ENCODE measurements at regions not wholly inside any gene's neighbourhood (a gene's known extent, or its start where the extent isn't known, plus 50 kb on each side); places are given as distances from the start of the nearest gene placed in this dataset.
A peak's percentile ranks its signal among the peaks of the same experiment; 100 is the strongest.

GRCh38 chr16:65922923-65923322, 443.6 kb upstream of the CDH5 start:
- H3K4me2 ChIP-seq (ENCODE audit: low read depth, low read length) = no peak overlapping the region
- no peak overlapping the region for H3K4me3 ChIP-seq (replicated peaks in 1 of 3; ENCODE audit: insufficient read depth in 1 of 3, low read depth in 2 of 3, low read length in 3 of 3)
- ATAC-seq (no peak; the same call in 2 of the 3 replicates), DNase-seq (ENCODE audit: low spot score) (no peak), FAIRE-seq (no peak)
- no peaks in the 10 kb centered on the region for H3K36me3 ChIP-seq (replicated peaks in 1 of 2; ENCODE audit: control insufficient read depth in 1 of 2, insufficient read depth in 2 of 2, low read length in 2 of 2)
- TF ChIP-seq ZSCAN21 (CRISPR knock-in tag; IDR thresholded peaks at IDR 0.05; ENCODE audit: borderline replicate concordance) (no peak), MED13 (CRISPR knock-in tag; IDR thresholded peaks at IDR 0.05) (no peak)
- WGBS (ENCODE audit: low lambda C conversion rate) = under 1% methylated on average over 4 of the region's 4 CpGs
- no peak overlapping the region for H2AFZ ChIP-seq (ENCODE audit: low read length)
- CTCF ChIA-PET (ENCODE audit: low intra/inter-chr PET ratio, low total read pairs) = no interaction called here
- no peaks in the 10 kb centered on the region for H3K27me3 ChIP-seq (ENCODE audit: control insufficient read depth in 1 of 2, insufficient read depth in 2 of 2, low read length in 2 of 2)
- no peak overlapping the region for H3K27ac ChIP-seq (ENCODE audit: extremely low read length, insufficient read depth, low read length)
- no peaks in the 10 kb centered on the region for H3K79me2 ChIP-seq (ENCODE audit: insufficient read depth, low read length)
- H3K9me3 ChIP-seq (ENCODE audit: low read length) = no peaks in the 10 kb centered on the region
- no peaks in the 10 kb centered on the region for H4K20me1 ChIP-seq (ENCODE audit: insufficient read depth, low read length)
- intact Hi-C loops (cut with micrococcal nuclease; ENCODE audit: unreplicated experiment) (no loop called here), in situ Hi-C loops (cut with HindIII; ENCODE audit: extremely low pct_ligation_motif_present, low pct_unique_long_range_greater_than_20kb) (no loop called here)
- POLR2A ChIA-PET = no interaction called here
- no peaks in the 10 kb centered on the region for H3K4me1 ChIP-seq (ENCODE audit: insufficient read depth, low read length)
- BruUV-seq (replicated peaks) = no TSS peak
- no peak overlapping the region for H3K9ac ChIP-seq (ENCODE audit: insufficient read depth, low read depth, low read length)

GRCh38 chr16:65919986-65920376, 446.5 kb upstream of the CDH5 start:
- no peaks in the 10 kb centered on the region for H3K79me2 ChIP-seq (ENCODE audit: insufficient read depth, low read length)
- ATAC-seq (no peak), DNase-seq (ENCODE audit: low spot score) (no peak), FAIRE-seq (no peak)
- WGBS (ENCODE audit: low lambda C conversion rate) = 36% methylated on average over 6 of the region's 6 CpGs
- H3K36me3 ChIP-seq (replicated peaks in 1 of 2; ENCODE audit: control insufficient read depth in 1 of 2, insufficient read depth in 2 of 2, low read length in 2 of 2) = no peaks in the 10 kb centered on the region
- H3K9me3 ChIP-seq (ENCODE audit: low read length) = no peaks in the 10 kb centered on the region
- ChIA-PET CTCF (ENCODE audit: low intra/inter-chr PET ratio, low total read pairs) (no interaction called here), POLR2A (no interaction called here)
- no peaks in the 10 kb centered on the region for H3K27me3 ChIP-seq (ENCODE audit: control insufficient read depth in 1 of 2, insufficient read depth in 2 of 2, low read length in 2 of 2)
- no peaks in the 10 kb centered on the region for H3K4me1 ChIP-seq (ENCODE audit: insufficient read depth, low read length)
- H4K20me1 ChIP-seq (ENCODE audit: insufficient read depth, low read length) = no peaks in the 10 kb centered on the region
- H3K9ac ChIP-seq (ENCODE audit: insufficient read depth, low read depth, low read length) = no peak overlapping the region
- no peak overlapping the region for H3K27ac ChIP-seq (ENCODE audit: extremely low read length, insufficient read depth, low read length)
- BruUV-seq (replicated peaks) = no TSS peak
- no peak overlapping the region for H2AFZ ChIP-seq (ENCODE audit: low read length)
- in situ Hi-C loops (cut with HindIII; ENCODE audit: extremely low pct_ligation_motif_present, low pct_unique_long_range_greater_than_20kb) (no loop called here), intact Hi-C loops (cut with micrococcal nuclease; ENCODE audit: unreplicated experiment) (no loop called here)
- peak; percentile 64 for TF ChIP-seq ZNF629 (CRISPR knock-in tag; conservative IDR thresholded peaks at IDR 0.05)
- TF ChIP-seq CCDC6 (CRISPR knock-in tag; IDR thresholded peaks at IDR 0.05) = no peak
- H3K4me3 ChIP-seq (replicated peaks in 1 of 3; ENCODE audit: insufficient read depth in 1 of 3, low read depth in 2 of 3, low read length in 3 of 3) = no peak overlapping the region
- H3K4me2 ChIP-seq (ENCODE audit: low read depth, low read length) = no peak overlapping the region
